ENCODE measurements at regions not wholly inside any gene's neighbourhood (a gene's known extent, or its start where the extent isn't known, plus 50 kb on each side); places are given as distances from the start of the nearest gene placed in this dataset.

GRCh38 chr2:145116056-145116455 is 596.1 kb upstream of the ZEB2 start:
- Histone ChIP-seq H3K27me3 (ENCODE audit: insufficient read depth in 3 of 3, low read length in 2 of 3) (no peaks in the 10 kb centered on the region), H3K4me1 (no peaks in the 10 kb centered on the region), H3K27ac (no peak overlapping the region), H3K36me3 (ENCODE audit: insufficient read depth in 1 of 2, low read depth in 1 of 2) (no peaks in the 10 kb centered on the region), H3K9me3 (no peaks in the 10 kb centered on the region), H3K4me3 (no peak overlapping the region)
- WGBS, 3 donors: 97 to 100% (median 100%) methylated on average over 2 of the region's 2 CpGs
- no peak for TF ChIP-seq CTCF (IDR thresholded peaks at IDR 0.05)
- intact Hi-C loops (cut with DNase I): no loop called here
- DNase-seq (no peak), ATAC-seq (no peak)

GRCh38 chr2:145114726-145115125 is 594.8 kb upstream of the ZEB2 start:
- no peak overlapping the region for H3K4me3 ChIP-seq
- H3K27ac ChIP-seq: no peak overlapping the region
- H3K9me3 ChIP-seq: no peaks in the 10 kb centered on the region
- no peak for TF ChIP-seq CTCF (IDR thresholded peaks at IDR 0.05)
- WGBS, 3 donors: 23 to 51% (median 41%) methylated on average over 2 of the region's 2 CpGs
- intact Hi-C loops (cut with DNase I): no loop called here
- DNase-seq: no peak
- no peaks in the 10 kb centered on the region for H3K4me1 ChIP-seq
- H3K27me3 ChIP-seq (ENCODE audit: insufficient read depth in 3 of 3, low read length in 2 of 3): no peaks in the 10 kb centered on the region
- H3K36me3 ChIP-seq (ENCODE audit: insufficient read depth in 1 of 2, low read depth in 1 of 2): no peaks in the 10 kb centered on the region
- no peak for ATAC-seq

GRCh38 chr2:145112467-145112866 is 592.5 kb upstream of the ZEB2 start:
- Histone ChIP-seq H3K27me3 (ENCODE audit: insufficient read depth in 3 of 3, low read length in 2 of 3) (no peaks in the 10 kb centered on the region), H3K4me1 (no peaks in the 10 kb centered on the region), H3K36me3 (ENCODE audit: insufficient read depth in 1 of 2, low read depth in 1 of 2) (no peaks in the 10 kb centered on the region), H3K9me3 (no peaks in the 10 kb centered on the region), H3K4me3 (no peak overlapping the region), H3K27ac (no peak overlapping the region)
- DNase-seq: no peak
- no peak for ATAC-seq
- intact Hi-C loops (cut with DNase I): no loop called here
- TF ChIP-seq CTCF (IDR thresholded peaks at IDR 0.05): no peak

GRCh38 chr2:145110668-145111356 is 590.9 kb upstream of the ZEB2 start:
- H3K27ac ChIP-seq: no peak overlapping the region
- intact Hi-C loops (cut with DNase I): no loop called here
- H3K27me3 ChIP-seq (ENCODE audit: insufficient read depth in 3 of 3, low read length in 2 of 3): no peaks in the 10 kb centered on the region
- TF ChIP-seq CTCF (IDR thresholded peaks at IDR 0.05): no peak
- H3K9me3 ChIP-seq: no peaks in the 10 kb centered on the region
- ATAC-seq (no peak), DNase-seq (no peak)
- WGBS, 3 donors: 69 to 81% (median 69%) methylated on average over 3 of the region's 3 CpGs
- H3K36me3 ChIP-seq (ENCODE audit: insufficient read depth in 1 of 2, low read depth in 1 of 2): no peaks in the 10 kb centered on the region
- no peaks in the 10 kb centered on the region for H3K4me1 ChIP-seq
- H3K4me3 ChIP-seq: no peak overlapping the region

Data from psoas muscle (tissue), 7 donors.